Hepatic stellate cell (primary cell): ENCODE measurements at regions not wholly inside any gene's neighbourhood (a gene's known extent, or its start where the extent isn't known, plus 50 kb on each side); places are given as distances from the start of the nearest gene placed in this dataset.
"Not testable (repeated sequence)": the region's sequence is repeated elsewhere in the genome, so short reads cannot be mapped to it uniquely, and the experiment has no call there.

ENCODE experiments used
- DNase-seq: peaks from one replicate; pipeline ENCODE4 v3.0.0; 2011; ENCODE audit warnings: low spot score

DNA sequence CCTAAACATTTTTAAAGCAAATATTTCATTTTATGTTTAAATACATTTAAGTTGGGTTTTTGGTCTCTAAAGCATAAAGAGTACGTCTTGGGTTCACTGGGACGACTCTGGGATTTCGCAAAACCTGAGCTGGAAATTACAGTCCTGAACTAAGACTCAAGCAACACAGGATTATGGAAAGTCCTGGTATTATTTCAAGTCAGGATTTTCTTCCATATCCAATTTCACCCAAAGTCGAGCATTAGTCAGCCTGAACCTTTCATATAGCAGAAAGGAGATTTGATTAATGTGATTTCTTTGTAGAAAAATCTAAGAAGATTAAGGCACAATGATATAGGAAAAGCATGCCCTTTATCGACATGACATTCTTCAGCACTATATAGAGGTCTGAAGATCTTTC, 100.0 kb downstream of the MTERF1 start:
- DNase-seq: no peak

DNA sequence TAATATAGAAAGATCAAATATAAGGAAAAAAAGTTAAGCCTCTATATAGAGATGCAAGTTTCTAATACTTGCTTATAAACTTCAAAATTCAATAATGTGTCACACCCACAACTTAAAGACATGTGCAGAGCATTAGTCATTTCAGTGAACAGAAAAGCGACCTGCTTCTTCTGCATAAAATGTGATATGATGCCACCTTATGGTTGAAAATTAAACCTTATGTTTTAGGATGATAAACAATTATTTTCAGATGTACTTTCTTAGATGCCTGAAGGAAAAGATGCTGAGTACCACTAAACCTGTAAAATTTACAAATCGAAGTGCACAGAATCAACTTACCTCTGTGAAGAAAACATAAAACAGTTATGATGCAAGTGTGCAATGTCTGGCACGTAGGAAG, 96.0 kb downstream of the MTERF1 start:
- peak; percentile 38 for DNase-seq

DNA sequence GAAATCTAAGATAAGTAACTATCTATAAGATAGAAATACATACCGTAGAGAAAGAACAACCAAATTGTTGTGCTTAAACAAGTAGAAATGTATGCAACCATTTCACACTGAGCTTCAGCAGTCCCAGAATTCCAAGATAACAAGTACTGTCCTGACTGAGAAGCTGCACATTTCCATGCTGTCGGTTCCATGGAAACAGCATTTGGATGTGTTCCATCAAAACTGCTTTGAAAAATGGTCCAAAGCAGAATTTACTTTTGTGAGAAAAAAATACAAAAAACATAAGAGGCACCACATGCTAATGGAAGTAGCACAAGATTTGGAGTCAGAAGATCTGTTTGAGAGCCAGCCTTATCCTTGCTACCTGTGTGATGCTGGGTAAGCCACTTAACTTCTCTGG, 92.6 kb downstream of the MTERF1 start:
- DNase-seq: no peak

DNA sequence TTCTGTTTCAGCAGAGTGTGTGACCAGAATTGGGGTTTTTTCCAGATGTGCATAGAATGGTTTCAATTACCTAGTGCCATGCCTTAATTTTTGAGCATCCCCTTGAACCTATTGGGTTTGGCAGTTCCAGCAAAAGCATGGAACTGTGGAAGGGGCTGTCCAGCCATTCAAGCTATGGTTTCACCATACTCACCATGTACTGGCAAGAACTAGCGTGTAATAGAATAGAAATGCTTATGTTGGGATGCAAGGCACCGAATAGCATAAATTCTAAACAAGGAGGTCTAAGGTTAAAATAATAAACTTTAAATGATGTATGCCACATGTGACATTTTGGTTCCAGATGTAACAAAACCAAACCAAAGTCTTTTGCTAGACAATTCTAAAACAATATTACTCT, 91.4 kb downstream of the MTERF1 start:
- no peak for DNase-seq

DNA sequence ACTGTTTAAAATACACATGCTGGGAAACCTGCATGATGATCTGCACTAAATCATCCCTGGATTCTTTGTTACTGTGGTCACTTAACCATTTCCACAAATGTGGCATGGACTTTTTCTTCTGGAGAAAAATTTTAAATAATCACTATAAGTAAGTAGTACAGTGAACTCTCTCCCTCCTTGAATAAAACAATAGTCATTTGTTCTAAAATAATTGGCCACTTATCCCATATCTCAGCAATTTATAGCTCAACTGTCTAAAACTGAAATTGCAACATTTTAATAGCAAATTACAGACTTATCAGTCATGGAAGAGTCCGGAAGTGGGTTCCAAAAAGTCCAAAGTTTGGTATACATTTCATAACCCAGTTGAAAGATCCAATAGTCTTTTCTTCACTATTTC, 90.9 kb downstream of the MTERF1 start:
- DNase-seq: no peak

DNA sequence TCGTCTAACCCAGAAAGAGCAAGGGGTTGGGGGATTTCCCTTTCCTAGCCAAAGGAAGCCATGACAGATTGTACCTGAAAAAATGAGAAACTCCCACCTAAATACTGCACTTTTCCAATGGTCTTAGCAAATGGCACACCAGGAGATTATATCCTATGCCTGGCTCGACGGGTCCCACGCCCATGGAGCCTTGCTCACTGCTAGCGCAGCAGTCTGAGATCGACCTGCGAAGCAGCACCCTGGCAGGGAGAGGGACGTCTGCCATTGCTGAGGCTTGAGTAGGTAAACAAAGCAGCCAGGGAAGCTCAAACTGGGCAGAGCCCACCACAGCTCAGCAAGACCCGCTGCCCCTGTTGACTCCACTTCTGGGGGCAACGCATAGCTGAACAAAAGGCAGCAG, 89.9 kb downstream of the MTERF1 start:
- DNase-seq: not testable (repeated sequence)

DNA sequence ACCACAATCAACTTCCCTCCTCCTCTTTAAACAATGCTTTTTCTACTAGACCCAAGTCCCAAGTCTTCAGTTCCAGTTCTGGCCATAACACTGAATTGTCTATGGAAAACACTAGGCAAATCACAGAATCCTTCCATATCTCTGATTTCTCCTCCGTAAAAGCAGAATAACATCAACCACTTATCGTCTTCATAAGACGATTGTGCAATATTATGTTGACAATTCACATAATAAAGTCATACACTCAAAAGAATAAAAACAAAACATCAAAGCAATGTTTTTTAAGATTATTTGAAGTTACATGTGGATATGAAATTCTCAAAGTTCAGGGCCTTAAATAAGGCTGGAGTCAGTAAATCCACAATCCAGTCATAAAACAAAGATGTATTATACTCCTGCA, 84.4 kb downstream of the MTERF1 start:
- DNase-seq: no peak

DNA sequence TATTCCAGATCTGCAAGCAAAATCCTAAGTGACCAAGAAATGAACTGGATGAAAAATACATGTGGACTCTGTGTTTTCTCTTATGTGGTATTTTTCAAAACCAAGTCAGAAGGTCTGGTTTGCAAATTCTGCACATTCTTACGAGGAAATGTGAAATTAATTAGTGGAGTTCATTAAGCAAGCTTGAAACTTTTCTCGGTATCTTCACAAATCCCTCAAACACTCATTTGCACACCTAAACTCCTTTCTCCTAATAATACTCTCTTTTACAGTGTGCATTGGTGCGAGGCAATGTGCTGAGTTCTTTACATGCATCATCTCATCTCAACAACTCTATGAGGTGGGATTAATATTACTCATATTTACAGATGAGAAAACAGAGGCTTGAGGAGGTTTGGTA, 82.1 kb downstream of the MTERF1 start:
- DNase-seq: no peak

DNA sequence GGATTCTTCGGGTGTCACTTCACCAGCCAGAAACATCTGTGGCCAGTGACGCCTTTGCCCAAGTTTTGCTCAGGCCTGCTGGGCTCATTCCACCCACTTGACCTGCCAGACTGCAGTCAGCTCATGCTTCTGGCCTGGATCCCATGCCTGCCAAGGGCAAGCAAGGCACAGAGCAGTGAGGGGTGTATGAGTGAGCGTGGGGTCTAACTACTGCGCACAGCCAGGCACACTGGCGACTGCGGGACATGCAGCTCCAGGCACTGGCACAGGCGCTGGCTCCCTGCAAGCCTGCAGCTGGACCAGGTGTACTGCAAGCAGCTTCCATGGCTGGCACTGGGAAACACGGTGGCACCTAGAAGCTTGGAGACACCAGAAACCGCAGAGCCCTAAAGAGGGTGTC, 80.1 kb downstream of the MTERF1 start:
- DNase-seq: no peak

DNA sequence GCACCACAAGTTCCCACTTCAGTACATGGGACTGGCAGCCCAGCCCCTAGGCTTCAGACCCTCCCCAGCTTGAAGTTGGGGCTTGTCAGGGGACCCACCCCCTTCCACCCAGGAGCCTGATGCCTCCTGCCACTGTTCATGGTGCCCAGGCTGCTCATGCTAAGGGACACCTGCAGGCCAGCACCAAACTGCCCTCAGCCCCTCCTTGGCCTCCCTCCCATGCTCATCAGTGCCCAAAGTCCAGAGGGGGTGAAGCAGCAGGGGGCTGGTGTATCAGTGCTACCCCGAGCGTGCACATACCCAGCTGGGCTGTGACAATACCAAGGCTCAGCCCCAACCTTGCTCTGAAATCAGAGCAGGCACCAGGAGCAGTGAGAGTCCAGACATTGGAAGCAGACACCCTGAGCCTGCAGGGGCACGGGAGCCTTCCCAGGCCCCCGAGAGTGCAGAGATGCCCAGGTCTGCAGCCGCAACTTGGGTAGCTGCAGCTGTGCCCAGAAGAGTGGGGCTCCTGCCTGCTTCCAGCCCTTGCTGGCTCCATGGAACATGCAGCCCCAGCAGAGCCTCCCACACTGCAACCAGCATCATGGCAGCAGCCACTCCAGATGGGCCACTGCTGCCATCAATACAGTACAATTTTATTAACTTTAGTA, 79.0 kb downstream of the MTERF1 start:
- DNase-seq: no peak

DNA sequence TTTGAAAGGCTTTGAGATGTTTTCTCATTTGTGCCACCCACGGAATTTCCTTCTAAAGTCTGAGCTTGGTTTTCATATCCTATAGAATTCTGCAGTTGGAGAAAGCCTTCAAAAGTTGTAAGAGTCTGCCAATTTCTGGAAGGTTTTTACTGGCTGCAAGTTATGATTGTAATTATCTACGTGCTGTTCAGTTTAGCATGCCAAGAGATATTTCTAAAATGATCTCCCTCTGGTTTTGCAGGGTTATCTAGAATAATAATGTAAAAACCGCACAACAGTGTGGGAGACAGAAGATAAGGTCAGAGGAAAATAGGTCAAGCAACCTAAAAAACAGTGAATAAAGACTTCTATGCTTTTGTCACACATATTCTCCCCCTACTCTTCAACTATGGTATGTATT, 69.3 kb downstream of the MTERF1 start:
- DNase-seq: no peak

DNA sequence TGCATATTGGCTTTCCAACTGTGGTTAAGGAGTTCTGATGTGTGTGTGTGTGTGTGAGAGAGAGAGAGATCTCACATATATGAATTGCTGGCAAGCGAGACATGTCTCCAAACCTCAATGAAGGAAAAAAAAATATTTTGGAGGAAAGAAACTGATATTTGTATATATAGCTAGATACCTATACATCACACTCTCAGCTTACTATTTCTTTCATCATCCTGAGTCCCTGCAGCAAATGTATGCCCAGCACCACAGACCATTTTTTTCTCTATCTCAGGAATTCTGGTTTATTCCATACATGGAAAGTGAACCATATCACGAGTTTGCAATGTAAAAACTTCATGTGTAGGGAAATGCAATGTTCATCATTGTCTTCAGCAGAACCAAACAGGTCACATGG, 68.9 kb downstream of the MTERF1 start:
- DNase-seq: no peak

DNA sequence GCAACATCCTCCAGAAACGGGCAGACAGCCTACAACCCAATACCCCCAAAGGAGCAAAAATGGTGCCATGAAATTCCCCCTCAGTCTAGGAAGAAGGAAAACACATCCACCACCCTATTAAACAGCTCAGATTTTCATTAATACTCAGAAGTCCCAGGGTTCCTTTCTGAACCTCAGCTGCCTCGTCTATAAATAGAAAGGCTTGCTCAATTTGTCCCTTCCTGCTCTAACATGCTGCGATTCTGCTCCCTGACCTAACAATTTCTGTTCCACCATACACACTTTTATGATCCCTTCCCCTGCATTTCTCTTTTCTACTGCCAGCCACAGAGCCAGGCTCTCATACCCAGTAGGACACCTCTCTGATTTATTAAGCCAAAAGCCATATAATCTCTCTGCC, 68.1 kb downstream of the MTERF1 start:
- peak; percentile 6 for DNase-seq

DNA sequence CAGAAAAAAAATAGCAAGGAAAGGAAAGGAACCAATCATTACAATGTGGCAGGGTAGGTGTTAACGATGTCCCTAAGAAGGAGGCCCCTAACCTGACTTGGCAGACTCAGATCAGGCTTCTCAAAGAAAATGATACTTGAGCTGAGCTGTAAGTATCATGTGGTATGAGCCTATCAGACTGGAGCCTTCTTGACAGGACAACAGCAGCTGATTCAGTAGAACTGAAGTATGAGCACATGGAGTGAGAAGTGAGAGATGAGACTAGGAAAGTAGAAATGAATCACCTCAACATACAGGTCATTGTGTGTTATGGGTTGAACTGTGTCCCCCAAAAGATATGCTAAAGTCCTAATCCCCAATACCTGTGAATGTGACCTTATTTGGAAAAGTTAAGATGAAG, 66.3 kb downstream of the MTERF1 start:
- DNase-seq: no peak
